ENCODE measurements at regions not wholly inside any gene's neighbourhood (a gene's known extent, or its start where the extent isn't known, plus 50 kb on each side); places are given as distances from the start of the nearest gene placed in this dataset.

DNA sequence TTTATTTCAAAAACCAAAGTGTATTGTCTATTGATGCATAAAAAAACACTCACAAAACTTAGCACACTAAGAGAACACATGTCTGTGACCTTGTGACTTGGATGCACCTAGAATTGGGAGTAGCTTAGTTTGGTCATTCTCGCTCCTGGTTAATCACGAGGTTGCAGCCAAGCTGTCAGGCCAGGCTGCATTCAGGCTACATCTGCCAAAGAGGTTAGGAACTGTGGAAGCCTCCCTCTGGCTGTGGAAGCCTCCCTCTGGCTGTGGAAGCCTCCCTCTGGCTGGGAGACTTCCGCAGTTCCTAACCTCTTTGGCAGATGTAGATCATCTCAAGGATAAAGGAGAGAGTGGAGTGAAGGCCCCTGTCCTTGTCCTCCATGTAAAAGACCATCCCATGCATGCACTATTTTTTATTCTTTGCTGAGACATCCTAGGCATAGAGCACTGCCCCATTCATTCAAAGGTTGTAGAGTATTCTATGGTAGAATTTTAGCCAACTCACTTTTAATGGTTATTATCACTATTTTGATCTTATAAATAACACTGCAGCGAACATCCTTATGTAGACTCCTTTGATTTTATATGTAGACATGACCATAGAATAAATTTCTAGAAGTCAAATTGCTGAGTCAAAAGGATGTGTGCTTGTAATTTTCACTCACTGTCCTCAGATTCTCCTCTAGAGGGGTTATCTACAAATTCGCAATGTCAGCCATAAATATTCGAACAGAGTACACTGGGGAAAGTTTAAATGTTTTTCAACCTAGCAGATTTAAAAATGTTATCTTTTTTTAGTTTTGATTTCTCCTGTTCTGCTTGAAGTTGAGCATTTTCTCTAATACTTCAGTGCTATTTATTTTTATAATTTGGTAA lies 63.0 kb upstream of the IGLL5 start:
- TF ChIP-seq ZNF133 (tag by site-specific recombination; IDR thresholded peaks at IDR 0.05) (no peak), KLF10 (tag by site-specific recombination; IDR thresholded peaks at IDR 0.05) (no peak)
- TF ChIP-seq, protein P1, sequence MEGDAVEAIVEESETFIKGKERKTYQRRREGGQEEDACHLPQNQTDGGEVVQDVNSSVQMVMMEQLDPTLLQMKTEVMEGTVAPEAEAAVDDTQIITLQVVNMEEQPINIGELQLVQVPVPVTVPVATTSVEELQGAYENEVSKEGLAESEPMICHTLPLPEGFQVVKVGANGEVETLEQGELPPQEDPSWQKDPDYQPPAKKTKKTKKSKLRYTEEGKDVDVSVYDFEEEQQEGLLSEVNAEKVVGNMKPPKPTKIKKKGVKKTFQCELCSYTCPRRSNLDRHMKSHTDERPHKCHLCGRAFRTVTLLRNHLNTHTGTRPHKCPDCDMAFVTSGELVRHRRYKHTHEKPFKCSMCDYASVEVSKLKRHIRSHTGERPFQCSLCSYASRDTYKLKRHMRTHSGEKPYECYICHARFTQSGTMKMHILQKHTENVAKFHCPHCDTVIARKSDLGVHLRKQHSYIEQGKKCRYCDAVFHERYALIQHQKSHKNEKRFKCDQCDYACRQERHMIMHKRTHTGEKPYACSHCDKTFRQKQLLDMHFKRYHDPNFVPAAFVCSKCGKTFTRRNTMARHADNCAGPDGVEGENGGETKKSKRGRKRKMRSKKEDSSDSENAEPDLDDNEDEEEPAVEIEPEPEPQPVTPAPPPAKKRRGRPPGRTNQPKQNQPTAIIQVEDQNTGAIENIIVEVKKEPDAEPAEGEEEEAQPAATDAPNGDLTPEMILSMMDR (tag by site-specific recombination; IDR thresholded peaks at IDR 0.05) = no peak

Data from HEK293 (cell line).